Epithelial cell of esophagus (primary cell): ENCODE measurements at regions not wholly inside any gene's neighbourhood (a gene's known extent, or its start where the extent isn't known, plus 50 kb on each side); places are given as distances from the start of the nearest gene placed in this dataset.
A peak's percentile ranks its signal among the peaks of the same experiment; 100 is the strongest.

Experiments
- DNase-seq: peaks from one replicate; pipeline ENCODE4 v3.0.0; 2010; ENCODE audit warnings: low read depth
- H3K4me3 ChIP-seq: 2 replicates; pipeline ENCODE4 v1.5.1; 2011; ENCODE audit warnings: mild to moderate bottlenecking, low read length, control low read depth
- TF ChIP-seq, protein P1 (sequence below): IDR thresholded peaks from 2 replicates; pipeline ENCODE4 v1.5.1; 2011; ENCODE audit warnings: low read depth, mild to moderate bottlenecking, low read length, control low read depth, inconsistent platforms; ENCODE audit not compliant: insufficient read depth; ENCODE audit errors: missing control alignments

DNA sequence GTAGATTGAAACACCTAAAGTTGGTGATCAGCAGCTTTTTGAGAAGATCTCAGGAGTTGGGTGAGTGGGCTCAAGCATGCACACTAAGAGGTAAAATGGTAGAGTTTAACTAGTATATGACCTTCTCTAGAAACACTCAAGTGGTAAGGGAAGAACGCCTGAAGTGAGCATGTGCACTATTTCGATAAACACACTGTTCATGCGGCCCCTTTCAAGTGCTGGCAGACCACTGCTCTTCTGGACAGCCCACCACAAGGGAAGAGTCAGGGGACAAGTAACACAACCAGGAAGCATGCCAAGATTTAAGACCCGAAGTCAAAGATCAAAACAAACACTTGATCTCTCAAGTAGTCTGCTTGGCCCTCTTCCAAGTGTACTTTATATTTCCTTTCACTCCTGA, 519.5 kb upstream of the ZWINT start:
- H3K4me3 ChIP-seq = no peak overlapping the region
- TF ChIP-seq, protein P1, sequence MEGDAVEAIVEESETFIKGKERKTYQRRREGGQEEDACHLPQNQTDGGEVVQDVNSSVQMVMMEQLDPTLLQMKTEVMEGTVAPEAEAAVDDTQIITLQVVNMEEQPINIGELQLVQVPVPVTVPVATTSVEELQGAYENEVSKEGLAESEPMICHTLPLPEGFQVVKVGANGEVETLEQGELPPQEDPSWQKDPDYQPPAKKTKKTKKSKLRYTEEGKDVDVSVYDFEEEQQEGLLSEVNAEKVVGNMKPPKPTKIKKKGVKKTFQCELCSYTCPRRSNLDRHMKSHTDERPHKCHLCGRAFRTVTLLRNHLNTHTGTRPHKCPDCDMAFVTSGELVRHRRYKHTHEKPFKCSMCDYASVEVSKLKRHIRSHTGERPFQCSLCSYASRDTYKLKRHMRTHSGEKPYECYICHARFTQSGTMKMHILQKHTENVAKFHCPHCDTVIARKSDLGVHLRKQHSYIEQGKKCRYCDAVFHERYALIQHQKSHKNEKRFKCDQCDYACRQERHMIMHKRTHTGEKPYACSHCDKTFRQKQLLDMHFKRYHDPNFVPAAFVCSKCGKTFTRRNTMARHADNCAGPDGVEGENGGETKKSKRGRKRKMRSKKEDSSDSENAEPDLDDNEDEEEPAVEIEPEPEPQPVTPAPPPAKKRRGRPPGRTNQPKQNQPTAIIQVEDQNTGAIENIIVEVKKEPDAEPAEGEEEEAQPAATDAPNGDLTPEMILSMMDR = no peak
- no peak for DNase-seq

DNA sequence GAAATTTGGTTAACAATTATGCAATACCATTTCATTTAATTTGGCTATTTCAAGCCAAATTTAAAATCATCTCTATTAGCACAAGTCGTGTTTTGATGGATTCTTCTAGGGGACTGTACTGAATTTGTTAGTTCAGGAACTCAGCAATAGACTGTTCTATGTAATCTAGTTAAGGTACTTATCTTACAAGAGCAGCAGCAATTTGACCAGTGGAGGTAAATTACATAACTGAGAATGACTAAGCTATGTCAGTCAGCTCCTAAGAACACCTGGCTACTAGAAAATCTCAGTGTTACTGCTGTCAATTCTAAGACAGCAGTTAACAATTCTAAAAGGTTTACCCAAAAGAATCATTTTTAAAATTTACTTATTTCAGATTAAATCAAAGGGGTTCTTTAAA, 513.9 kb upstream of the ZWINT start:
- DNase-seq = peak; percentile 22
- TF ChIP-seq, protein P1 = no peak
- no peak overlapping the region for H3K4me3 ChIP-seq

- no peak for DNase-seq
- TF ChIP-seq, protein P1 = no peak
- H3K4me3 ChIP-seq = no peak overlapping the region
Observed at GRCh38 chr10:56871160-56871668, 510.2 kb upstream of the ZWINT start.

- H3K4me3 ChIP-seq = no peak overlapping the region
- TF ChIP-seq, protein P1 = no peak
- DNase-seq = no peak
Observed at GRCh38 chr10:56867236-56867635, 506.2 kb upstream of the ZWINT start.

- H3K4me3 ChIP-seq = no peak overlapping the region
- TF ChIP-seq, protein P1 = no peak
- no peak for DNase-seq
Observed at GRCh38 chr10:56856569-56856968, 495.5 kb upstream of the ZWINT start.

DNA sequence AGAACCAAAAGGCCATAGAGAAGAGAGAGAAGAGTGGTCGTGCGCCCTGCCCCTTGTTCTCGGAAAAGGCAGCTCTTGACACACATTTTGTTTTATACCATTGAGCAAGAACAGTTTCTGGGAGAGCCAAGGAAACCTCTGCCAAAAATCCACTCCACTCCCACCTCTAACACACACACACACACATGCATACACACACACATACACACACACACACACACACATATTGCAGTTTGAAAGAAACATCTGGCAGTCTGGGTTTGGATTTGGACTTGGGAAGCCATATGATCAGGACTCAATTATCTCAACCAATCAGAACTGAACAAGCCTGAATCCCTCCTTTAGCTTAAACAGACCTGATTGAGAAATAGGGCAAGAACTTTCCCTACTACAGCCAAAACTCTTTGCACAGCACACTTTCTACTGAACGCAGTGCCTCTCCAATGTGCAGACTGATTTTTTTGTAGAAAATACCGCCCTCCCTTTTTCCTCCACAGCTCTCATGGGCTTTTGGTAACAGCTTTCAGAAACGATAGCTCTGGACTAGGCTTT, 484.0 kb upstream of the ZWINT start:
- no peak for DNase-seq
- TF ChIP-seq, protein P1 = no peak
- H3K4me3 ChIP-seq = no peak overlapping the region

DNA sequence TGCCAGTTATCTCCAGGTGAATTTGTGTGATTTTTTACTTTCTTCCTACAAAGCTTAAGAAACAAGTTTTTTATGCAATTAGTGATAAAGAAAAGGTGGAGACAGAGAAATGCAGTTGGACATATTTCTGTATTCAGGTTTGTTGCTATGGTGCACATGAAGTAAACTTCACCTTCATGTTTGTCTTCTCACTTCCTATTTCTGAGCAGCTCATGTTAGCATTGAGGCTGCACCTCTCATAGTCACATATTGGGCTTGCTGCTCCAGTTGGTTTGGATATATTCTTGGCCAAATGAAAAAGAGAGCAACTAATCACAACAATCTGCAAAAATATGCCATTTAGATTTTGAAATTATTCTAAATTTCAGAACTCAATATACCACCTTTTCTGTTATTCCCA, 475.6 kb upstream of the ZWINT start:
- H3K4me3 ChIP-seq = no peak overlapping the region
- no peak for DNase-seq
- TF ChIP-seq, protein P1 = no peak
